Neural progenitor cell (in vitro differentiated cells): ENCODE measurements at regions not wholly inside any gene's neighbourhood (a gene's known extent, or its start where the extent isn't known, plus 50 kb on each side); places are given as distances from the start of the nearest gene placed in this dataset.

ENCODE experiments used
- DNase-seq: peaks from one replicate; pipeline ENCODE4 v3.0.0-alpha.2; 2016; ENCODE audit warnings: low spot score
- H2AFZ ChIP-seq: fragments of 200-600 bp; sonication (generic); replicated peaks from 2 replicates; pipeline ENCODE4 v1.6.1; 2016; ENCODE audit warnings: antibody characterized with exemption
- H3F3A ChIP-seq: fragments of 200-600 bp; sonication (generic); 2 replicates; pipeline ENCODE4 v1.6.1; 2016; ENCODE audit warnings: antibody characterized with exemption, low read depth
- H3K27ac ChIP-seq: fragments of 200-600 bp; sonication (generic); 2 replicates; pipeline ENCODE4 v1.5.1; 2016; ENCODE audit warnings: mild to moderate bottlenecking
- H3K27me3 ChIP-seq: fragments of 200-600 bp; sonication (generic); 2 replicates; pipeline ENCODE4 v1.6.1; 2016; ENCODE audit warnings: mild to moderate bottlenecking, moderate library complexity
- H3K36me3 ChIP-seq: fragments of 200-600 bp; sonication (generic); 2 replicates; pipeline ENCODE4 v1.5.1; 2016
- H3K4me1 ChIP-seq: fragments of 200-600 bp; sonication (generic); 2 replicates; pipeline ENCODE4 v1.6.1; 2016; ENCODE audit warnings: mixed run types
- H3K4me2 ChIP-seq: fragments of 200-600 bp; sonication (generic); 2 replicates; pipeline ENCODE4 v1.6.1; 2016
- H3K4me3 ChIP-seq: fragments of 200-600 bp; sonication (generic); 2 replicates; pipeline ENCODE4 v1.5.1; 2016
- H3K79me2 ChIP-seq: fragments of 200-600 bp; sonication (generic); 2 replicates; pipeline ENCODE4 v1.6.1; 2016; ENCODE audit warnings: low read depth
- H3K9ac ChIP-seq: fragments of 200-600 bp; sonication (generic); 2 replicates; pipeline ENCODE4 v1.6.1; 2016
- H3K9me3 ChIP-seq: fragments of 200-600 bp; sonication (generic); 2 replicates; pipeline ENCODE4 v1.5.1; 2016; ENCODE audit warnings: low read depth
- H4K20me1 ChIP-seq: fragments of 200-600 bp; sonication (generic); 2 replicates; pipeline ENCODE4 v1.6.1; 2016; ENCODE audit warnings: low read depth
- H3K27ac Mint-ChIP-seq: 3 replicates; pipeline ENCODE4 v1.8.0; 2021; ENCODE audit warnings: mixed read lengths
- H3K27me3 Mint-ChIP-seq: 2 replicates; pipeline ENCODE4 v1.8.0; 2022; ENCODE audit warnings: low read depth, mild to moderate bottlenecking, inconsistent platforms, moderate library complexity, mixed read lengths; ENCODE audit not compliant: insufficient read depth
- H3K36me3 Mint-ChIP-seq: 3 replicates; pipeline ENCODE4 v1.8.0; 2021; ENCODE audit warnings: mixed read lengths
- H3K4me1 Mint-ChIP-seq: 3 replicates; pipeline ENCODE4 v1.8.0; 2021; ENCODE audit warnings: mixed read lengths
- H3K4me3 Mint-ChIP-seq: 3 replicates; pipeline ENCODE4 v1.8.0; 2021; ENCODE audit warnings: mild to moderate bottlenecking, moderate library complexity, mixed read lengths
- H3K9me3 Mint-ChIP-seq: 3 replicates; pipeline ENCODE4 v1.8.0; 2020; ENCODE audit warnings: mixed read lengths
- CTCF ChIP-seq: fragments of 200-600 bp; sonication (generic); IDR thresholded peaks from 2 replicates; pipeline ENCODE4 v1.5.1; 2017; ENCODE audit warnings: antibody characterized with exemption, mild to moderate bottlenecking
- EZH2 ChIP-seq: fragments of 200-600 bp; sonication (generic); IDR thresholded peaks from 2 replicates; pipeline ENCODE4 v1.6.1; 2017; ENCODE audit warnings: antibody characterized with exemption, mild to moderate bottlenecking, moderate library complexity
- EZH2phosphoT487 ChIP-seq: fragments of 200-600 bp; sonication (generic); IDR thresholded peaks from 2 replicates; pipeline ENCODE4 v1.6.1; 2017; ENCODE audit warnings: antibody characterized with exemption

GRCh38 chr3:177491296-177492032 lies 294.2 kb upstream of the TBL1XR1 start:
- Mint-ChIP-seq H3K9me3 (peaks cover 13% of the 10 kb centered on the region), H3K4me1 (peaks cover 18% of the 10 kb centered on the region), H3K27ac (peak overlapping the region; percentile 84), H3K27me3 (peaks cover 10% of the 10 kb centered on the region), H3K4me3 (peak overlapping the region; percentile 3), H3K36me3 (no peaks in the 10 kb centered on the region)
- no peaks in the 10 kb centered on the region for H3K79me2 ChIP-seq
- H2AFZ ChIP-seq = peak overlapping the region; percentile 19
- TF ChIP-seq EZH2phosphoT487 = no peak
- TF ChIP-seq EZH2 = no peak
- no peak for TF ChIP-seq CTCF
- no peak overlapping the region for H3K4me2 ChIP-seq
- H3K9me3 ChIP-seq = no peaks in the 10 kb centered on the region
- no peak overlapping the region for H3K9ac ChIP-seq
- H3K27ac ChIP-seq = no peak overlapping the region
- no peaks in the 10 kb centered on the region for H4K20me1 ChIP-seq
- DNase-seq = no peak
- H3K36me3 ChIP-seq = no peaks in the 10 kb centered on the region
- H3K4me3 ChIP-seq = no peak overlapping the region
- no peaks in the 10 kb centered on the region for H3F3A ChIP-seq
- no peaks in the 10 kb centered on the region for H3K27me3 ChIP-seq
- H3K4me1 ChIP-seq = peaks cover 5% of the 10 kb centered on the region

- no peak overlapping the region for H3K9ac ChIP-seq
- no peak overlapping the region for H3K4me3 Mint-ChIP-seq
- H3K27ac ChIP-seq = no peak overlapping the region
- DNase-seq = no peak
- H3K79me2 ChIP-seq = no peaks in the 10 kb centered on the region
- H4K20me1 ChIP-seq = no peaks in the 10 kb centered on the region
- no peaks in the 10 kb centered on the region for H3K27me3 ChIP-seq
- no peak overlapping the region for H3K4me2 ChIP-seq
- H3K27me3 Mint-ChIP-seq = peaks cover 13% of the 10 kb centered on the region
- TF ChIP-seq CTCF (no peak), EZH2 (no peak), EZH2phosphoT487 (no peak)
- no peak overlapping the region for H2AFZ ChIP-seq
- no peaks in the 10 kb centered on the region for H3K9me3 ChIP-seq
- peaks cover 11% of the 10 kb centered on the region for H3K9me3 Mint-ChIP-seq
- peaks cover 5% of the 10 kb centered on the region for H3K4me1 ChIP-seq
- no peaks in the 10 kb centered on the region for H3K36me3 ChIP-seq
- no peak overlapping the region for H3K4me3 ChIP-seq
- H3K27ac Mint-ChIP-seq = peak overlapping the region; percentile 54
- H3K36me3 Mint-ChIP-seq = no peaks in the 10 kb centered on the region
- no peaks in the 10 kb centered on the region for H3F3A ChIP-seq
- peaks cover 20% of the 10 kb centered on the region for H3K4me1 Mint-ChIP-seq
These were observed 295.8 kb upstream of the TBL1XR1 start for GRCh38 chr3:177493091-177493490.

GRCh38 chr3:177494216-177494615 lies 296.9 kb upstream of the TBL1XR1 start:
- no peak overlapping the region for H3K9ac ChIP-seq
- peaks cover 5% of the 10 kb centered on the region for H3K4me1 ChIP-seq
- H3K4me3 Mint-ChIP-seq = no peak overlapping the region
- peaks cover 13% of the 10 kb centered on the region for H3K27me3 Mint-ChIP-seq
- no peak overlapping the region for H3K4me2 ChIP-seq
- H3F3A ChIP-seq = no peaks in the 10 kb centered on the region
- no peaks in the 10 kb centered on the region for H3K79me2 ChIP-seq
- H3K9me3 ChIP-seq = no peaks in the 10 kb centered on the region
- H3K9me3 Mint-ChIP-seq = peaks cover 6% of the 10 kb centered on the region
- no peak overlapping the region for H3K4me3 ChIP-seq
- H4K20me1 ChIP-seq = no peaks in the 10 kb centered on the region
- no peak overlapping the region for H3K27ac ChIP-seq
- no peaks in the 10 kb centered on the region for H3K36me3 Mint-ChIP-seq
- TF ChIP-seq EZH2 (no peak), EZH2phosphoT487 (no peak), CTCF (no peak)
- DNase-seq = no peak
- H3K27me3 ChIP-seq = no peaks in the 10 kb centered on the region
- H3K36me3 ChIP-seq = no peaks in the 10 kb centered on the region
- no peak overlapping the region for H3K27ac Mint-ChIP-seq
- peaks cover 23% of the 10 kb centered on the region for H3K4me1 Mint-ChIP-seq
- H2AFZ ChIP-seq = no peak overlapping the region
